ENCODE measurements at regions not wholly inside any gene's neighbourhood (a gene's known extent, or its start where the extent isn't known, plus 50 kb on each side); places are given as distances from the start of the nearest gene placed in this dataset.

GRCh38 chr5:74257060-74257527 lies 383.4 kb downstream of the ENC1 start:
- TF ChIP-seq CTCF (conservative IDR thresholded peaks at IDR 0.05; ENCODE audit: low read depth in 2 of 2), result no peak
- TF ChIP-seq NANOG (IDR thresholded peaks at IDR 0.05; ENCODE audit: borderline replicate concordance), result no peak
- TF ChIP-seq EZH2 (IDR thresholded peaks at IDR 0.05; ENCODE audit: low read depth, unreplicated experiment), result no peak
- TF ChIP-seq POLR2AphosphoS5 (IDR thresholded peaks at IDR 0.05; ENCODE audit: low read depth), result no peak
- TF ChIP-seq EZH2phosphoT487 (IDR thresholded peaks at IDR 0.05; ENCODE audit: unreplicated experiment), result no peak
- no peak for TF ChIP-seq REST (IDR thresholded peaks at IDR 0.05; ENCODE audit: unreplicated experiment)
- TF ChIP-seq JUNB (IDR thresholded peaks at IDR 0.05; ENCODE audit: unreplicated experiment), result no peak

All from GM23338 (cell line).